GM12891 (cell line): ENCODE measurements at regions not wholly inside any gene's neighbourhood (a gene's known extent, or its start where the extent isn't known, plus 50 kb on each side); places are given as distances from the start of the nearest gene placed in this dataset.
"Not testable (repeated sequence)": the region's sequence is repeated elsewhere in the genome, so short reads cannot be mapped to it uniquely, and the experiment has no call there.

ENCODE experiments used
- PAX5 ChIP-seq: IDR thresholded peaks from 2 replicates; pipeline ENCODE4 v1.6.1; 2011; ENCODE audit warnings: low read length, moderate library complexity, mild to moderate bottlenecking; ENCODE audit not compliant: insufficient read depth, severe bottlenecking
- POLR2A ChIP-seq: IDR thresholded peaks from 2 replicates; pipeline ENCODE4 v1.6.1; 2011; ENCODE audit warnings: low read depth, low read length, control low read depth
- POLR2AphosphoS5 ChIP-seq: IDR thresholded peaks from 2 replicates; pipeline ENCODE4 v1.6.1; 2011; ENCODE audit warnings: low read depth, low read length, control low read depth
- POU2F2 ChIP-seq: IDR thresholded peaks from 2 replicates; pipeline ENCODE4 v1.6.1; 2011; ENCODE audit warnings: low read depth, mild to moderate bottlenecking, control low read depth, low read length, moderate library complexity
- TAF1 ChIP-seq: IDR thresholded peaks from 2 replicates; pipeline ENCODE4 v1.6.1; 2011; ENCODE audit warnings: low read depth, low read length, control low read depth

DNA sequence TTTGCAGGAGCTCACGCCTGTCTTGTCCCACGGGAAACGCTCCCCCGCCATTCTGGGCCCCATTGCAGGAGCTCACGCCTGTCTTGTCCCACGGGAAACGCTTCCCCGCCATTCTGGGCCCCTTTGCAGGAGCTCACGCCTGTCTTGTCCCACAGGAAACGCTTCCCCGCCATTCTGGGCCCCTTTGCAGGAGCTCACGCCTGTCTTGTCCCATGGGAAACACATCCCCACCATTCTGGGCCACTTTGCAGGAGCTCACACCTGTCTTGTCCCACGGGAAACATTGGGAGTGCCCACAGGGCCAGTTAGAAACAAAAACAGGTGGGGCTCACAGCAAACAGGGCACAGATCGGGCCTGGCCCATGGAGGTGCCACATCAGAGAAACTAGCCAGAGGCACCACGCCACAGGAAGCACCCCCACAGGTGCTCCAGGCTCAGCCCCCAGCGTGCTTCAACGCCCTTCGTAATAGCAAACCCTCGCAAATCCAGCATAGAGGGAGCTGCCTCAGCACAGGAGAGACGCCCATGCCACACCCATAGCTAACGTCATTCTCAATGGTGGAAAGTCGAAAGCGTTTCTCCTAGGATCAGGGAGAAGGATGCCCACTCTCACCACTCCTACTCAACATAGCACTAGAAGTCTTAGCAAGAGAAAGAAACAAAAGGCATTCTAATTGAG is 218.2 kb upstream of the FRG1 start:
- not testable (repeated sequence) for TF ChIP-seq POLR2AphosphoS5, TAF1, POLR2A, PAX5, POU2F2
